Lung (tissue), 11 donors: ENCODE measurements at regions not wholly inside any gene's neighbourhood (a gene's known extent, or its start where the extent isn't known, plus 50 kb on each side); places are given as distances from the start of the nearest gene placed in this dataset.

Source experiments
- ATAC-seq: fragments of 200-7000 bp; cut with Tn5 transposase; one replicate; pipeline ENCODE4 v1.9.1; 2020; ENCODE audit warnings: moderate number of reproducible peaks; ENCODE audit not compliant: insufficient read depth, low FRiP score
- DNase-seq, 3 donors: peaks; one replicate each; pipeline ENCODE4 v3.0.0-alpha.2; 2013 to 2017
- H3K27ac ChIP-seq, 2 donors: one replicate each; pipeline ENCODE4 v1.5.1; 2013; ENCODE audit warnings: mild to moderate bottlenecking in 2 of 2, moderate library complexity in 2 of 2, control low read depth in 1 of 2, inconsistent platforms in 1 of 2, low read depth in 1 of 2, low read length in 1 of 2
- H3K27me3 ChIP-seq, 3 donors: one replicate each; pipeline ENCODE4 v1.5.1; 2013; ENCODE audit warnings: low read length in 2 of 3; ENCODE audit not compliant: control insufficient read depth in 3 of 3, insufficient read depth in 3 of 3
- H3K36me3 ChIP-seq, 4 donors: one replicate each; pipeline ENCODE4 v1.5.1; 2013; ENCODE audit warnings: low read length in 4 of 4, mild to moderate bottlenecking in 1 of 4, moderate library complexity in 1 of 4; ENCODE audit not compliant: control insufficient read depth in 4 of 4, insufficient read depth in 4 of 4
- H3K4me1 ChIP-seq, 5 donors: one replicate each; pipeline ENCODE4 v1.5.1; 2013; ENCODE audit warnings: low read length in 5 of 5, mild to moderate bottlenecking in 2 of 5, moderate library complexity in 1 of 5; ENCODE audit not compliant: control insufficient read depth in 5 of 5, insufficient read depth in 5 of 5
- H3K4me3 ChIP-seq: one replicate; pipeline ENCODE4 v1.5.1; 2013; ENCODE audit warnings: mild to moderate bottlenecking, control low read depth, moderate library complexity
- H3K9ac ChIP-seq, 2 donors: one replicate each; pipeline ENCODE4 v1.5.1; 2013; ENCODE audit warnings: low read length in 2 of 2, control low read depth in 1 of 2; ENCODE audit not compliant: insufficient read depth in 1 of 2
- H3K9me3 ChIP-seq, 4 donors: one replicate each; pipeline ENCODE4 v1.5.1; 2013; ENCODE audit warnings: low read length in 3 of 4, mild to moderate bottlenecking in 1 of 4, moderate library complexity in 1 of 4; ENCODE audit not compliant: control insufficient read depth in 4 of 4, insufficient read depth in 3 of 4
- CTCF ChIP-seq: IDR thresholded peaks from 2 replicates; pipeline ENCODE4 v1.5.1; 2012; ENCODE audit warnings: mild to moderate bottlenecking; ENCODE audit errors: control extremely low read depth, extremely low read depth
- WGBS, 2 donors: extraction: QIAGEN DNeasy Blood & Tissue Kit; methylation state at CpG; one replicate each; pipeline ENCODE4 v1.1.7; 2013; 5-methylcytosine and 5-hydroxymethylcytosine counted together
- donor health status: control.
- donor health status: control.
- donor health status: Bipolar disorder and iron deficiency.
- donor health status: healthy.
- donor health status: DM: yes; HTN: yes; CAD: no.

- no peak for DNase-seq
- 73 to 83% methylated on average over 2 of the region's 2 CpGs for WGBS, 2 donors
- H3K4me1 ChIP-seq = peaks cover 0 to 4% (median 0%) of the 10 kb centered on the region in 5 donors
- no peak overlapping the region for H3K27ac ChIP-seq
- H3K9ac ChIP-seq = no peak overlapping the region
- no peaks in the 10 kb centered on the region for H3K9me3 ChIP-seq
- TF ChIP-seq CTCF = no peak
- no peak for ATAC-seq
- H3K36me3 ChIP-seq = no peaks in the 10 kb centered on the region
- H3K27me3 ChIP-seq = no peaks in the 10 kb centered on the region
- H3K4me3 ChIP-seq = no peak overlapping the region
These were observed 795.2 kb upstream of the ID2 start for GRCh38 chr2:7886666-7887065.

DNA sequence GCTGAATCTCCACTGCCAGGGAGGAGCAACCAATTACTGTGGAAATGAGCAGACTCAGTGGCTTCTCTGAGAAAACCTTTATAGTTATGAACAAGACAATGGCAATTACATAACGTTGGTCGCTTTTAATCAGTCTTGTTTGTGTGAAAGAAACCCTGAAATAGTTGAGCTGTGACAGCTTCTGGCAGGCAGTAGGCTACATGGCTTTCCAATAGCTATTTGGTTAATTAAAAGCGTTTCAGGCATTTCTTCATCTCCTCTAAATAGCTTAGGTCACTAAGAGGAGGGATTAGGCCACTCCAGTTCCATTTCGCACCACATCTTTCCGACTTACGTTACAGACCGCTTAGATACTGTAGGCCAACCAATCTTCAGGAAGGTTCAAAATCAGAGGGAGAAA is 794.4 kb upstream of the ID2 start:
- H3K4me1 ChIP-seq = no peaks in the 10 kb centered on the region
- no peak overlapping the region for H3K9ac ChIP-seq
- H3K36me3 ChIP-seq = no peaks in the 10 kb centered on the region
- ATAC-seq (no peak), DNase-seq (no peak)
- no peaks in the 10 kb centered on the region for H3K9me3 ChIP-seq
- TF ChIP-seq CTCF = no peak
- 87 to 96% methylated on average over 7 of the region's 7 CpGs for WGBS, 2 donors
- no peak overlapping the region for H3K27ac ChIP-seq
- no peaks in the 10 kb centered on the region for H3K27me3 ChIP-seq
- H3K4me3 ChIP-seq = no peak overlapping the region

- WGBS, 2 donors = 61 to 74% methylated on average over 4 of the region's 4 CpGs
These were observed 793.0 kb upstream of the ID2 start for GRCh38 chr2:7888876-7889275.

More at GRCh38 chr2:7888876-7889275, 793.0 kb upstream of the ID2 start:
- Histone ChIP-seq H3K9me3 (no peaks in the 10 kb centered on the region), H3K9ac (no peak overlapping the region), H3K36me3 (no peaks in the 10 kb centered on the region), H3K27me3 (no peaks in the 10 kb centered on the region), H3K4me3 (no peak overlapping the region), H3K4me1 (no peaks in the 10 kb centered on the region), H3K27ac (no peak overlapping the region)
- ATAC-seq = no peak
- no peak for DNase-seq
- TF ChIP-seq CTCF = no peak
